B cell (primary cell): ENCODE measurements at regions not wholly inside any gene's neighbourhood (a gene's known extent, or its start where the extent isn't known, plus 50 kb on each side); places are given as distances from the start of the nearest gene placed in this dataset.

Source experiments
- CTCF ChIP-seq: fragments of 200-600 bp; IDR thresholded peaks from one replicate; pipeline ENCODE4 v1.8.0; 2022; ENCODE audit warnings: antibody characterized with exemption, mild to moderate bottlenecking
- EZH2 ChIP-seq: IDR thresholded peaks from 2 replicates; pipeline ENCODE4 v1.6.1; 2012; ENCODE audit warnings: borderline replicate concordance, low read depth, mild to moderate bottlenecking, moderate library complexity, low read length; ENCODE audit not compliant: insufficient read depth, poor library complexity, severe bottlenecking

GRCh38 chr3:31481697-31482096 is 51.0 kb upstream of the STT3B start:
- TF ChIP-seq CTCF (no peak), EZH2 (no peak)
